Neutrophil (primary cell): ENCODE measurements at regions not wholly inside any gene's neighbourhood (a gene's known extent, or its start where the extent isn't known, plus 50 kb on each side); places are given as distances from the start of the nearest gene placed in this dataset.

ENCODE experiments used
- H3K27ac ChIP-seq: fragments of 200-600 bp; sonication (generic); 2 replicates; pipeline ENCODE4 v1.5.1; 2016; ENCODE audit warnings: mild to moderate bottlenecking, moderate library complexity
- H3K27me3 ChIP-seq: fragments of 200-600 bp; sonication (generic); 2 replicates; pipeline ENCODE4 v1.6.0; 2016; ENCODE audit warnings: mild to moderate bottlenecking
- H3K36me3 ChIP-seq: fragments of 200-600 bp; sonication (generic); 2 replicates; pipeline ENCODE4 v1.5.1; 2017
- H3K4me1 ChIP-seq, 2 experiments: fragments of 200-600 bp in 1 of 2; sonication (generic) in 1 of 2; 1 replicate in 1 of 2; 2 replicates in 1 of 2; pipeline versions ENCODE4 v1.5.1 to v1.6.1; 2013 to 2016; ENCODE audit warnings: low read depth in 1 of 2, low read length in 1 of 2, mild to moderate bottlenecking in 1 of 2, moderate library complexity in 1 of 2; ENCODE audit not compliant: control insufficient read depth in 1 of 2, insufficient read depth in 1 of 2
- H3K4me3 ChIP-seq, 2 experiments: fragments of 200-600 bp in 1 of 2; sonication (generic) in 1 of 2; 1 replicate in 1 of 2; 2 replicates in 1 of 2; pipeline ENCODE4 v1.5.1; 2013 to 2016; ENCODE audit warnings: low read depth in 1 of 2, low read length in 1 of 2, mild to moderate bottlenecking in 1 of 2, moderate library complexity in 1 of 2
- H3K9me3 ChIP-seq: fragments of 200-600 bp; sonication (generic); 2 replicates; pipeline ENCODE4 v1.5.1; 2016
- CTCF ChIP-seq: fragments of 200-600 bp; sonication (generic); IDR thresholded peaks from 2 replicates; pipeline ENCODE4 v1.5.1; 2016; ENCODE audit warnings: antibody characterized with exemption

GRCh38 chr4:27474691-27475090 is 614.0 kb downstream of the STIM2 start:
- Histone ChIP-seq H3K9me3 (no peaks in the 10 kb centered on the region), H3K4me1 (no peaks in the 10 kb centered on the region), H3K27me3 (no peaks in the 10 kb centered on the region), H3K4me3 (no peak overlapping the region), H3K27ac (no peak overlapping the region), H3K36me3 (no peaks in the 10 kb centered on the region)
- no peak for TF ChIP-seq CTCF

GRCh38 chr4:27484216-27484615 is 623.6 kb downstream of the STIM2 start:
- H3K27me3 ChIP-seq, result no peaks in the 10 kb centered on the region
- TF ChIP-seq CTCF, result no peak
- H3K4me1 ChIP-seq, result no peaks in the 10 kb centered on the region
- no peaks in the 10 kb centered on the region for H3K9me3 ChIP-seq
- no peak overlapping the region for H3K4me3 ChIP-seq
- H3K36me3 ChIP-seq, result no peaks in the 10 kb centered on the region
- no peak overlapping the region for H3K27ac ChIP-seq

- H3K36me3 ChIP-seq, result no peaks in the 10 kb centered on the region
- H3K4me3 ChIP-seq, result no peak overlapping the region
- no peak for TF ChIP-seq CTCF
- H3K27ac ChIP-seq, result no peak overlapping the region
- no peaks in the 10 kb centered on the region for H3K4me1 ChIP-seq
- no peaks in the 10 kb centered on the region for H3K27me3 ChIP-seq
- no peaks in the 10 kb centered on the region for H3K9me3 ChIP-seq
These were observed 629.7 kb downstream of the STIM2 start for GRCh38 chr4:27490315-27490714.

GRCh38 chr4:27490766-27491165 is 630.1 kb downstream of the STIM2 start:
- H3K9me3 ChIP-seq, result no peaks in the 10 kb centered on the region
- H3K27ac ChIP-seq, result no peak overlapping the region
- no peaks in the 10 kb centered on the region for H3K27me3 ChIP-seq
- H3K4me1 ChIP-seq, result no peaks in the 10 kb centered on the region
- no peak overlapping the region for H3K4me3 ChIP-seq
- TF ChIP-seq CTCF, result no peak
- H3K36me3 ChIP-seq, result no peaks in the 10 kb centered on the region

- Histone ChIP-seq H3K4me1 (no peaks in the 10 kb centered on the region), H3K36me3 (no peaks in the 10 kb centered on the region), H3K27ac (no peak overlapping the region), H3K4me3 (no peak overlapping the region), H3K27me3 (no peaks in the 10 kb centered on the region), H3K9me3 (no peaks in the 10 kb centered on the region)
- no peak for TF ChIP-seq CTCF
These were observed 645.8 kb downstream of the STIM2 start for GRCh38 chr4:27506401-27506800.

- H3K9me3 ChIP-seq, result no peaks in the 10 kb centered on the region
- H3K4me1 ChIP-seq, result no peaks in the 10 kb centered on the region
- no peaks in the 10 kb centered on the region for H3K27me3 ChIP-seq
- no peak for TF ChIP-seq CTCF
- H3K4me3 ChIP-seq, result no peak overlapping the region
- no peaks in the 10 kb centered on the region for H3K36me3 ChIP-seq
- H3K27ac ChIP-seq, result no peak overlapping the region
These were observed 654.1 kb downstream of the STIM2 start for GRCh38 chr4:27514711-27515110.
